IMR-90 (cell line): ENCODE measurements at regions not wholly inside any gene's neighbourhood (a gene's known extent, or its start where the extent isn't known, plus 50 kb on each side); places are given as distances from the start of the nearest gene placed in this dataset.

Experiments
- CEBPB ChIP-seq: IDR thresholded peaks from 2 replicates; pipeline ENCODE4 v1.6.1; 2012; ENCODE audit warnings: low read depth, low read length, improper control_type of control experiment
- FOS ChIP-seq: fragments of 150-350 bp; IDR thresholded peaks from 2 replicates; pipeline ENCODE4 v1.6.1; 2016; ENCODE audit warnings: low read depth, low read length
- MXI1 ChIP-seq: IDR thresholded peaks from 2 replicates; pipeline ENCODE4 v1.6.1; 2012; ENCODE audit warnings: low read depth, mild to moderate bottlenecking, low read length, moderate library complexity, borderline replicate concordance
- NFE2L2 ChIP-seq: fragments of 150-350 bp; IDR thresholded peaks from 2 replicates; pipeline ENCODE4 v1.6.1; 2016; ENCODE audit warnings: low read depth, mild to moderate bottlenecking, low read length
- TF ChIP-seq, protein P1 (sequence below): conservative IDR thresholded peaks from 2 replicates; pipeline ENCODE4 v1.5.1; 2012; ENCODE audit warnings: mild to moderate bottlenecking, low read depth, low read length, improper control_type of control experiment

DNA sequence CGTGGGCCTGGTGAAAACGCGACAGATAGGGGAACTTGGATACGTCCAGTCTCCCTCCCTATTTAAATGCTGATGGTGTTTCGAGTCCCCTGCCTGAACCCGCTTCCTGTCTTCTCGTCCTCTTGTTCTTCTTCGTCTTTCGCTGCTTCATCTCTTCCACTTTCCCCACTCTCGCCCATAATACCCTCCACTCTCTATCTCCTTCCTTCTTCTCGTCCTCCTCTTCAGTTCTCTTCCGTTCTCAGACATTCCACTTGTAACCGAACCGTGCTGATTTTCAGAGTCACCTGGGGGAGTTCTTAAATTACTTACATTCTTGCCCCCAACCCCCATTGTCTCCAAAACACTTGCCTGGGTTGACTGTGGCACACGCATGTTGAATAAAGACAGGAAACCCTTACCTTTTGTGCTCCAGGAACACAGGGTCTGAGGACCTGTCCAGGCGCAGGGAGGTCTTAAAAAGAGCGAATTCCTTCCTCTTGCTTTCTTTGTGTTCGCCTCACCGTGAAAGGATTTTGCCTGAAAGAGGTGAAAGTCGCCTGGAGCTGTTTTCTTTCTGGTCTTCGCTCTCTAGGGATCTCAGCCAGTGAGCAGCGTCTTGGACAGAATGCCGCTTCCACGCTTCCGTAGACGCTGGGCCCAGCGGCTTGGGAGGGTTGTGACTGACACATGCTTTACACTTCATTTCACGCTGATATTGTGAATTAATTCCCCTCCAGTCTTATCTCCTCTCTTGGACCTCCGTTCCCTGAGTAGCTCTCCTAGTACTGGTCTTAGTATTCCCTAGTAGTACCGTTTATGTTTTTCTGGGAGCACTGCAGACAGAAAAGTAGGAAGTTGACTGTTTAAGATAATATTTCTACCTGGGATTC is 184.0 kb downstream of the GPX5 start:
- TF ChIP-seq, protein P1, sequence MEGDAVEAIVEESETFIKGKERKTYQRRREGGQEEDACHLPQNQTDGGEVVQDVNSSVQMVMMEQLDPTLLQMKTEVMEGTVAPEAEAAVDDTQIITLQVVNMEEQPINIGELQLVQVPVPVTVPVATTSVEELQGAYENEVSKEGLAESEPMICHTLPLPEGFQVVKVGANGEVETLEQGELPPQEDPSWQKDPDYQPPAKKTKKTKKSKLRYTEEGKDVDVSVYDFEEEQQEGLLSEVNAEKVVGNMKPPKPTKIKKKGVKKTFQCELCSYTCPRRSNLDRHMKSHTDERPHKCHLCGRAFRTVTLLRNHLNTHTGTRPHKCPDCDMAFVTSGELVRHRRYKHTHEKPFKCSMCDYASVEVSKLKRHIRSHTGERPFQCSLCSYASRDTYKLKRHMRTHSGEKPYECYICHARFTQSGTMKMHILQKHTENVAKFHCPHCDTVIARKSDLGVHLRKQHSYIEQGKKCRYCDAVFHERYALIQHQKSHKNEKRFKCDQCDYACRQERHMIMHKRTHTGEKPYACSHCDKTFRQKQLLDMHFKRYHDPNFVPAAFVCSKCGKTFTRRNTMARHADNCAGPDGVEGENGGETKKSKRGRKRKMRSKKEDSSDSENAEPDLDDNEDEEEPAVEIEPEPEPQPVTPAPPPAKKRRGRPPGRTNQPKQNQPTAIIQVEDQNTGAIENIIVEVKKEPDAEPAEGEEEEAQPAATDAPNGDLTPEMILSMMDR = no peak
- TF ChIP-seq MXI1 (no peak), FOS (no peak), CEBPB (no peak), NFE2L2 (no peak)
